OCI-LY1 (cell line): ENCODE measurements at regions not wholly inside any gene's neighbourhood (a gene's known extent, or its start where the extent isn't known, plus 50 kb on each side); places are given as distances from the start of the nearest gene placed in this dataset.

Source experiments
- EZH2 ChIP-seq: fragments of 200-600 bp; sonication (generic), shearing (Covaris generic); IDR thresholded peaks from 2 replicates; pipeline ENCODE4 v1.8.0; 2017; ENCODE audit warnings: borderline replicate concordance, mixed run types, mild to moderate bottlenecking, antibody characterized with exemption, low read length, moderate library complexity, mixed read lengths
- TF ChIP-seq, protein P1 (sequence below): fragments of 200-600 bp; sonication (generic), shearing (Covaris generic); IDR thresholded peaks from 2 replicates; pipeline ENCODE4 v1.5.1; 2017; ENCODE audit warnings: mild to moderate bottlenecking, antibody characterized with exemption, low read length, moderate library complexity, mixed read lengths

DNA sequence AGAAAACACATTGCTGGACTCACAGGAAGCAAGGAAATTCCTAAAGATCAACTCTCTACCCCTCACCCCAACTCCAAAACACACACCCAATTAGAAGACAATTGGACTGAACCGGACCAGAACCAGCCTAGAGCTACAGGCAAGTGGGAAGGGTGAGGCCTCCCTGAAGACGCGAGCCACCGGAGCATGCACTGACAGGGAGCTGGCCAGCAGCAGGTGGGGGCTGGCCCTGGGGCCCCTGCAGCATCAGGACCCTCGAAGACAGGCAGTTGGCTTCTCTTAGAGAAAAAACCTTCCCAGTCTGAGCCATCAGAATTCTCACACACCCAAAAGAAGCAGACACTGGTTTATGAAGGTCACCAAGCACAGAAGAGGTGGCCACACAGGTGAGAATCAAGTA is 209.5 kb upstream of the DIO3 start:
- TF ChIP-seq, protein P1, sequence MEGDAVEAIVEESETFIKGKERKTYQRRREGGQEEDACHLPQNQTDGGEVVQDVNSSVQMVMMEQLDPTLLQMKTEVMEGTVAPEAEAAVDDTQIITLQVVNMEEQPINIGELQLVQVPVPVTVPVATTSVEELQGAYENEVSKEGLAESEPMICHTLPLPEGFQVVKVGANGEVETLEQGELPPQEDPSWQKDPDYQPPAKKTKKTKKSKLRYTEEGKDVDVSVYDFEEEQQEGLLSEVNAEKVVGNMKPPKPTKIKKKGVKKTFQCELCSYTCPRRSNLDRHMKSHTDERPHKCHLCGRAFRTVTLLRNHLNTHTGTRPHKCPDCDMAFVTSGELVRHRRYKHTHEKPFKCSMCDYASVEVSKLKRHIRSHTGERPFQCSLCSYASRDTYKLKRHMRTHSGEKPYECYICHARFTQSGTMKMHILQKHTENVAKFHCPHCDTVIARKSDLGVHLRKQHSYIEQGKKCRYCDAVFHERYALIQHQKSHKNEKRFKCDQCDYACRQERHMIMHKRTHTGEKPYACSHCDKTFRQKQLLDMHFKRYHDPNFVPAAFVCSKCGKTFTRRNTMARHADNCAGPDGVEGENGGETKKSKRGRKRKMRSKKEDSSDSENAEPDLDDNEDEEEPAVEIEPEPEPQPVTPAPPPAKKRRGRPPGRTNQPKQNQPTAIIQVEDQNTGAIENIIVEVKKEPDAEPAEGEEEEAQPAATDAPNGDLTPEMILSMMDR = no peak
- TF ChIP-seq EZH2 = no peak
